ENCODE measurements at regions not wholly inside any gene's neighbourhood (a gene's known extent, or its start where the extent isn't known, plus 50 kb on each side); places are given as distances from the start of the nearest gene placed in this dataset.

GRCh38 chr17:14925498-14925897 lies 339.6 kb downstream of the PMP22 start:
- Mint-ChIP-seq H3K4me3 (no peak overlapping the region), H3K27me3 (ENCODE audit: low read depth in 3 of 3) (peaks cover 3 to 9% (median 5%) of the 10 kb centered on the region in 3 donors), H3K9me3 (peaks cover 0 to 14% (median 5%) of the 10 kb centered on the region in 7 donors), H3K36me3 (no peaks in the 10 kb centered on the region), H3K4me1 (no peaks in the 10 kb centered on the region), H3K27ac (peak overlapping the region in 1 of 7 donors; percentile 31)
- 100% methylated on average over 1 of the region's 2 CpGs for WGBS (ENCODE audit: insufficient coverage)
- Histone ChIP-seq H3K9ac (ENCODE audit: insufficient read depth, low read length, poor library complexity, severe bottlenecking) (no peak overlapping the region), H3K4me1 (ENCODE audit: control insufficient read depth in 1 of 2, insufficient read depth in 2 of 2, low read length in 2 of 2) (no peaks in the 10 kb centered on the region), H3K79me2 (ENCODE audit: insufficient read depth, low read length) (no peaks in the 10 kb centered on the region), H3K36me3 (replicated peaks in 1 of 2; ENCODE audit: control insufficient read depth in 1 of 2, insufficient read depth in 2 of 2, low read length in 2 of 2) (no peaks in the 10 kb centered on the region), H4K20me1 (ENCODE audit: insufficient read depth, low read length) (no peaks in the 10 kb centered on the region), H3K27me3 (ENCODE audit: control insufficient read depth in 2 of 2, insufficient read depth in 2 of 2, low read length in 2 of 2) (no peaks in the 10 kb centered on the region), H3K4me3 (replicated peaks in 1 of 3; ENCODE audit: low read depth in 2 of 3, low read length in 3 of 3) (no peak overlapping the region), H3K27ac (ENCODE audit: low read depth in 1 of 2, low read length in 2 of 2) (no peak overlapping the region), H3K4me2 (replicated peaks; ENCODE audit: extremely low read depth, low read length, poor library complexity, severe bottlenecking) (no peak overlapping the region), H3K9me3 (replicated peaks in 1 of 2; ENCODE audit: control insufficient read depth in 1 of 2, insufficient read depth in 1 of 2, low read length in 2 of 2) (peaks cover 0 to 8% of the 10 kb centered on the region in 2 donors), H2AFZ (ENCODE audit: insufficient read depth, low read depth, low read length, poor library complexity, severe bottlenecking) (no peak overlapping the region)
- DNase-seq = no peak
- intact Hi-C loops (cut with micrococcal nuclease) = loop anchor here (5.0 to 10.0 kb wide), 3 partner anchors 631 to 1328 kb away; no protein-coding TSS in a partner anchor
- TF ChIP-seq CTCF (IDR thresholded peaks at IDR 0.05) = no peak

GRCh38 chr17:14923981-14924380 lies 341.1 kb downstream of the PMP22 start:
- H3K4me3 ChIP-seq (replicated peaks in 1 of 3; ENCODE audit: low read depth in 2 of 3, low read length in 3 of 3) = no peak overlapping the region
- 83% methylated on average over 1 of the region's 3 CpGs for WGBS (ENCODE audit: insufficient coverage)
- intact Hi-C loops (cut with micrococcal nuclease) = loop anchor here (5.0 to 10.0 kb wide), 3 partner anchors 629 to 712 kb away; no protein-coding TSS in a partner anchor

More at GRCh38 chr17:14923981-14924380, 341.1 kb downstream of the PMP22 start:
- Histone ChIP-seq H3K27me3 (ENCODE audit: control insufficient read depth in 2 of 2, insufficient read depth in 2 of 2, low read length in 2 of 2) (no peaks in the 10 kb centered on the region), H3K27ac (ENCODE audit: low read depth in 1 of 2, low read length in 2 of 2) (no peak overlapping the region), H3K9me3 (replicated peaks in 1 of 2; ENCODE audit: control insufficient read depth in 1 of 2, insufficient read depth in 1 of 2, low read length in 2 of 2) (peaks cover 0 to 8% of the 10 kb centered on the region in 2 donors), H3K79me2 (ENCODE audit: insufficient read depth, low read length) (no peaks in the 10 kb centered on the region), H4K20me1 (ENCODE audit: insufficient read depth, low read length) (no peaks in the 10 kb centered on the region), H3K9ac (ENCODE audit: insufficient read depth, low read length, poor library complexity, severe bottlenecking) (no peak overlapping the region), H2AFZ (ENCODE audit: insufficient read depth, low read depth, low read length, poor library complexity, severe bottlenecking) (no peak overlapping the region), H3K36me3 (replicated peaks in 1 of 2; ENCODE audit: control insufficient read depth in 1 of 2, insufficient read depth in 2 of 2, low read length in 2 of 2) (no peaks in the 10 kb centered on the region), H3K4me2 (replicated peaks; ENCODE audit: extremely low read depth, low read length, poor library complexity, severe bottlenecking) (no peak overlapping the region), H3K4me1 (ENCODE audit: control insufficient read depth in 1 of 2, insufficient read depth in 2 of 2, low read length in 2 of 2) (no peaks in the 10 kb centered on the region)
- no peak for DNase-seq
- H3K27ac Mint-ChIP-seq = no peak overlapping the region
- H3K4me3 Mint-ChIP-seq = no peak overlapping the region
- peaks cover 0 to 14% (median 5%) of the 10 kb centered on the region in 7 donors for H3K9me3 Mint-ChIP-seq
- no peak for TF ChIP-seq CTCF (IDR thresholded peaks at IDR 0.05)
- H3K27me3 Mint-ChIP-seq (ENCODE audit: low read depth in 3 of 3) = peaks cover 0 to 1% (median 0%) of the 10 kb centered on the region in 3 donors
- no peaks in the 10 kb centered on the region for H3K4me1 Mint-ChIP-seq
- no peaks in the 10 kb centered on the region for H3K36me3 Mint-ChIP-seq
